Motor neuron (in vitro differentiated cells): ENCODE measurements at regions not wholly inside any gene's neighbourhood (a gene's known extent, or its start where the extent isn't known, plus 50 kb on each side); places are given as distances from the start of the nearest gene placed in this dataset.

Source experiments
- ATAC-seq, 8 experiments: fragments of 200-7000 bp; cut with Tn5 transposase; replicated peaks in 6 of 8; 2 replicates each; pipeline ENCODE4 v1.8.0; 2021; ENCODE audit warnings: mild to moderate bottlenecking in 8 of 8, moderate library complexity in 8 of 8
- H3K27ac ChIP-seq, 2 donors: fragments of 250-450 bp; sonication (Bioruptor Pico); 2 replicates each; pipeline ENCODE4 v1.9.0; 2021; ENCODE audit warnings: antibody characterized with exemption in 2 of 2, mild to moderate bottlenecking in 2 of 2, moderate library complexity in 1 of 2
- H3K4me1 ChIP-seq, 2 donors: fragments of 250-450 bp; sonication (Bioruptor Pico); replicated peaks in 1 of 2; 2 replicates each; pipeline ENCODE4 v1.6.1; 2021; ENCODE audit warnings: antibody characterized with exemption in 2 of 2, mild to moderate bottlenecking in 2 of 2, moderate library complexity in 1 of 2
- H3K4me3 ChIP-seq, 5 donors: fragments of 250-450 bp; sonication (Bioruptor Pico); 2 replicates each; pipeline ENCODE4 v1.9.0; 2021; ENCODE audit warnings: antibody characterized with exemption in 5 of 5, mild to moderate bottlenecking in 5 of 5, moderate library complexity in 4 of 5
- WGBS, 10 experiments: fragments of 450-650 bp; shearing (Covaris generic); methylation state at CpG; one replicate each; pipeline ENCODE4 v1.0.0; 2022; 5-methylcytosine and 5-hydroxymethylcytosine counted together
- in situ Hi-C, 9 experiments: fragments of 400-800 bp; cut with MboI; loops; one replicate each; pipeline ENCODE4 v1.15.0; 2021; ENCODE audit warnings: low sequenced_read_pairs in 9 of 9, low pct_unique_long_range_greater_than_20kb in 2 of 9; ENCODE audit not compliant: unreplicated experiment in 9 of 9

GRCh38 chr12:92608151-92609091, 94.4 kb upstream of the PLEKHG7 start:
- no peak overlapping the region for H3K4me3 ChIP-seq
- ATAC-seq: peak in 5 of 8 experiments; percentile 33 to 66 (median 56)
- no peak overlapping the region for H3K27ac ChIP-seq
- WGBS, 10 experiments: 25 to 82% (median 40%) methylated on average over 3 to 8 of the region's 8 CpGs
- in situ Hi-C loops: no loop called here
- H3K4me1 ChIP-seq: peaks cover 0 to 8% of the 10 kb centered on the region in 2 donors

GRCh38 chr12:92606956-92607355, 95.8 kb upstream of the PLEKHG7 start:
- H3K27ac ChIP-seq: no peak overlapping the region
- peaks cover 0 to 8% of the 10 kb centered on the region in 2 donors for H3K4me1 ChIP-seq
- WGBS, 10 experiments: 0 to 100% (median 55%) methylated on average over 1 to 2 of the region's 2 CpGs; no CpG with 5 or more reads in 1 of the 10 experiments
- no peak overlapping the region for H3K4me3 ChIP-seq
- ATAC-seq: no peak
- in situ Hi-C loops: no loop called here

- no peak for ATAC-seq
- in situ Hi-C loops: no loop called here
- WGBS, 10 experiments: 58 to 100% (median 85%) methylated on average over 1 to 3 of the region's 3 CpGs; no CpG with 5 or more reads in 1 of the 10 experiments
- Histone ChIP-seq H3K4me3 (no peak overlapping the region), H3K4me1 (peaks cover 0 to 8% of the 10 kb centered on the region in 2 donors), H3K27ac (no peak overlapping the region)
Observed at GRCh38 chr12:92605621-92606170, 97.1 kb upstream of the PLEKHG7 start.

- in situ Hi-C loops: no loop called here
- Histone ChIP-seq H3K27ac (no peak overlapping the region), H3K4me1 (peaks cover 0 to 8% of the 10 kb centered on the region in 2 donors), H3K4me3 (no peak overlapping the region)
- no peak for ATAC-seq
Observed at GRCh38 chr12:92604786-92605185, 98.0 kb upstream of the PLEKHG7 start.

- in situ Hi-C loops: no loop called here
- Histone ChIP-seq H3K4me1 (peaks cover 0 to 8% of the 10 kb centered on the region in 2 donors), H3K4me3 (no peak overlapping the region), H3K27ac (no peak overlapping the region)
- WGBS, 10 experiments: 57 to 100% (median 83%) methylated on average over 1 to 2 of the region's 2 CpGs; no CpG with 5 or more reads in 5 of the 10 experiments
- peak in 2 of 8 experiments; percentile 10 to 50 for ATAC-seq
Observed at GRCh38 chr12:92603741-92604432, 98.9 kb upstream of the PLEKHG7 start.

- ATAC-seq: no peak
- in situ Hi-C loops: no loop called here
- no peak overlapping the region for H3K27ac ChIP-seq
Observed at GRCh38 chr12:92602930-92603623, 99.7 kb upstream of the PLEKHG7 start.

GRCh38 chr12:92602476-92602875, 100.3 kb upstream of the PLEKHG7 start:
- no peaks in the 10 kb centered on the region for H3K4me1 ChIP-seq
- peak in 2 of 8 experiments; percentile 66 to 84 for ATAC-seq
- in situ Hi-C loops: no loop called here
- 0 to 83% (median 61%) methylated on average over 1 to 2 of the region's 2 CpGs; no CpG with 5 or more reads in 1 of the 10 experiments for WGBS, 10 experiments
- H3K4me3 ChIP-seq: no peak overlapping the region
- H3K27ac ChIP-seq: no peak overlapping the region

More at GRCh38 chr12:92602930-92603623, 99.7 kb upstream of the PLEKHG7 start:
- Histone ChIP-seq H3K4me3 (no peak overlapping the region), H3K4me1 (peaks cover 0 to under 1% of the 10 kb centered on the region in 2 donors)
- WGBS, 10 experiments: 44 to 100% (median 83%) methylated on average over 1 to 2 of the region's 2 CpGs

- Histone ChIP-seq H3K4me1 (no peaks in the 10 kb centered on the region), H3K27ac (no peak overlapping the region), H3K4me3 (no peak overlapping the region)
- ATAC-seq: no peak
- in situ Hi-C loops: no loop called here
- WGBS, 10 experiments: 20 to 100% (median 83%) methylated on average over 1 to 6 of the region's 6 CpGs; no CpG with 5 or more reads in 1 of the 10 experiments
Observed at GRCh38 chr12:92601680-92602079, 101.1 kb upstream of the PLEKHG7 start.

- H3K27ac ChIP-seq: no peak overlapping the region
- in situ Hi-C loops: no loop called here
- no peaks in the 10 kb centered on the region for H3K4me1 ChIP-seq
- no peak overlapping the region for H3K4me3 ChIP-seq
- no peak for ATAC-seq
Observed at GRCh38 chr12:92601176-92601575, 101.6 kb upstream of the PLEKHG7 start.

GRCh38 chr12:92600052-92600451, 102.7 kb upstream of the PLEKHG7 start:
- H3K27ac ChIP-seq: no peak overlapping the region
- ATAC-seq: no peak
- in situ Hi-C loops: no loop called here
- H3K4me3 ChIP-seq: no peak overlapping the region
- no peaks in the 10 kb centered on the region for H3K4me1 ChIP-seq
- WGBS, 10 experiments: 100% methylated on average over 1 of the region's 1 CpG; no CpG with 5 or more reads in 9 of the 10 experiments

GRCh38 chr12:92597997-92598396, 104.8 kb upstream of the PLEKHG7 start:
- WGBS, 10 experiments: 0 to 80% (median 40%) methylated on average over 1 of the region's 1 CpG; no CpG with 5 or more reads in 4 of the 10 experiments
- Histone ChIP-seq H3K4me1 (no peaks in the 10 kb centered on the region), H3K27ac (no peak overlapping the region), H3K4me3 (no peak overlapping the region)
- in situ Hi-C loops: no loop called here
- peak in 2 of 8 experiments; percentile 17 to 38 for ATAC-seq

- in situ Hi-C loops: no loop called here
- Histone ChIP-seq H3K4me3 (no peak overlapping the region), H3K4me1 (no peaks in the 10 kb centered on the region), H3K27ac (no peak overlapping the region)
- ATAC-seq: no peak
- 36 to 100% (median 86%) methylated on average over 1 to 2 of the region's 2 CpGs; no CpG with 5 or more reads in 3 of the 10 experiments for WGBS, 10 experiments
Observed at GRCh38 chr12:92597118-92597517, 105.7 kb upstream of the PLEKHG7 start.
